HepG2 (cell line): ENCODE measurements at regions not wholly inside any gene's neighbourhood (a gene's known extent, or its start where the extent isn't known, plus 50 kb on each side); places are given as distances from the start of the nearest gene placed in this dataset.

Source experiments
- ATAC-seq: fragments of 200-7000 bp; cut with Tn5 transposase; 3 replicates; pipeline ENCODE4 v1.9.1; 2020; ENCODE audit warnings: mild to moderate bottlenecking, moderate library complexity
- BruUV-seq: library from RNA; stranded (reverse); fragments of 400-500 nt; replicated peaks from 2 replicates; lab custom pipeline; 2021; lab: Mats Ljungman, UMichigan
- CTCF ChIA-PET: fragments of 300-600 bp; formaldehyde crosslinking; extraction: SDS; loops from one replicate; lab custom pipeline; 2021; ENCODE audit warnings: low total read pairs, inconsistent platforms, low intra/inter-chr PET ratio; lab: Yijun Ruan, JAX
- POLR2A ChIA-PET: fragments of 350-600 bp; sonication (Branson Sonifier 250); formaldehyde crosslinking; loops from one replicate; lab custom pipeline; 2020; ENCODE audit warnings: antibody characterized with exemption, inconsistent platforms; lab: Yijun Ruan, JAX
- DNase-seq: peaks from one replicate; pipeline ENCODE4 v3.0.0-alpha.2; 2015; ENCODE audit warnings: low spot score
- FAIRE-seq: peaks from 3 replicates; lab custom pipeline; 2011; peaks lifted over from hg19 to GRCh38; lab: Jason Lieb, UNC
- H2AFZ ChIP-seq: one replicate; pipeline ENCODE4 v1.6.1; 2011; ENCODE audit warnings: low read length, inconsistent platforms
- H3K27ac ChIP-seq: fragments of 300-600 bp; 3 replicates; pipeline ENCODE4 v1.8.0; 2011; ENCODE audit warnings: mixed run types, mild to moderate bottlenecking, mixed read lengths, low read length, inconsistent platforms; ENCODE audit not compliant: insufficient read depth; ENCODE audit errors: extremely low read length
- H3K27me3 ChIP-seq, 2 experiments: fragments of 200-600 bp in 1 of 2; 2 replicates in 1 of 2; 3 replicates in 1 of 2; pipeline versions ENCODE4 v1.6.0 to v1.8.0; 2011; ENCODE audit warnings: low read length in 2 of 2, mild to moderate bottlenecking in 2 of 2, moderate library complexity in 2 of 2, inconsistent platforms in 1 of 2; ENCODE audit not compliant: insufficient read depth in 2 of 2, control insufficient read depth in 1 of 2
- H3K36me3 ChIP-seq, 2 experiments: fragments of 200-600 bp in 1 of 2; replicated peaks in 1 of 2; 2 replicates in 1 of 2; 3 replicates in 1 of 2; pipeline versions ENCODE4 v1.5.1 to v1.8.0; 2011; ENCODE audit warnings: low read length in 2 of 2, inconsistent platforms in 1 of 2; ENCODE audit not compliant: insufficient read depth in 2 of 2, control insufficient read depth in 1 of 2
- H3K4me1 ChIP-seq: 2 replicates; pipeline ENCODE4 v1.5.1; 2012; ENCODE audit warnings: low read length, inconsistent platforms; ENCODE audit not compliant: insufficient read depth
- H3K4me2 ChIP-seq: 2 replicates; pipeline ENCODE4 v1.6.0; 2011; ENCODE audit warnings: low read depth, low read length, inconsistent platforms
- H3K4me3 ChIP-seq, 3 experiments: fragments of 200-600 bp in 1 of 3; sonication (generic), shearing (Covaris generic) in 1 of 3; replicated peaks in 1 of 3; 2 replicates each; pipeline ENCODE4 v1.5.1; 2011 to 2016; ENCODE audit warnings: low read length in 3 of 3, inconsistent platforms in 2 of 3, low read depth in 2 of 3, mild to moderate bottlenecking in 2 of 3, control low read depth in 1 of 3, mixed read lengths in 1 of 3; ENCODE audit not compliant: insufficient read depth in 1 of 3
- H3K79me2 ChIP-seq: one replicate; pipeline ENCODE4 v1.6.1; 2011; ENCODE audit warnings: low read length, inconsistent platforms; ENCODE audit not compliant: insufficient read depth
- H3K9ac ChIP-seq: 2 replicates; pipeline ENCODE4 v1.6.0; 2011; ENCODE audit warnings: mild to moderate bottlenecking, low read depth, low read length, inconsistent platforms; ENCODE audit not compliant: insufficient read depth
- H3K9me3 ChIP-seq: 2 replicates; pipeline ENCODE4 v1.5.1; 2012; ENCODE audit warnings: mild to moderate bottlenecking, low read length
- H4K20me1 ChIP-seq: 2 replicates; pipeline ENCODE4 v1.6.0; 2011; ENCODE audit warnings: inconsistent platforms, mild to moderate bottlenecking, low read length, moderate library complexity; ENCODE audit not compliant: insufficient read depth
- JUNB ChIP-seq: sonication (generic); formaldehyde crosslinking; IDR thresholded peaks from 2 replicates; pipeline ENCODE4 v1.8.0; 2022; ENCODE audit warnings: missing genetic modification reagents, mild to moderate bottlenecking, borderline replicate concordance
- JUND ChIP-seq: sonication (generic); formaldehyde crosslinking; IDR thresholded peaks from 2 replicates; pipeline ENCODE4 v1.8.0; 2022; ENCODE audit warnings: mild to moderate bottlenecking, missing genetic modification reagents
- MAZ ChIP-seq, 2 experiments: sonication (generic) in 1 of 2; formaldehyde crosslinking in 1 of 2; IDR thresholded peaks; 2 replicates each; pipeline versions ENCODE4 v1.5.0 to v1.6.1; 2012 to 2020; ENCODE audit warnings: low read depth in 2 of 2, mild to moderate bottlenecking in 2 of 2, borderline replicate concordance in 1 of 2, improper control_type of control experiment in 1 of 2, low read length in 1 of 2, missing genetic modification reagents in 1 of 2, moderate library complexity in 1 of 2
- PPARG ChIP-seq: conservative IDR thresholded peaks from 2 replicates; pipeline ENCODE4 v1.6.1; 2016; ENCODE audit warnings: missing biosample characterization, missing genetic modification reagents
- RBFOX2 ChIP-seq: fragments of 200-400 bp; formaldehyde crosslinking; IDR thresholded peaks from 2 replicates; pipeline ENCODE4 v1.6.1; 2017; ENCODE audit warnings: low read depth, mild to moderate bottlenecking, low read length
- ZNF484 ChIP-seq: sonication (generic); formaldehyde crosslinking; IDR thresholded peaks from 2 replicates; pipeline ENCODE4 v1.5.1; 2020; ENCODE audit warnings: mild to moderate bottlenecking, low read depth, missing genetic modification reagents, borderline replicate concordance
- WGBS: methylation state at CpG from one replicate; pipeline ENCODE4 v1.1.6; 2017; ENCODE audit warnings: low lambda C conversion rate; 5-methylcytosine and 5-hydroxymethylcytosine counted together
- in situ Hi-C: cut with HindIII; loops from 2 replicates; pipeline ENCODE4 v1.10.0; 2017; ENCODE audit warnings: low pct_unique_long_range_greater_than_20kb; ENCODE audit not compliant: extremely low pct_ligation_motif_present
- intact Hi-C: fragments of 100-400 bp; cut with micrococcal nuclease; formaldehyde crosslinking; loops from one replicate; pipeline ENCODE4 v1.10.0; 2022; ENCODE audit not compliant: unreplicated experiment
- TF ChIP-seq, protein P1 (sequence below): sonication (generic); formaldehyde crosslinking; IDR thresholded peaks from 2 replicates; pipeline ENCODE4 v1.5.0; 2020; ENCODE audit warnings: mild to moderate bottlenecking, missing genetic modification reagents

DNA sequence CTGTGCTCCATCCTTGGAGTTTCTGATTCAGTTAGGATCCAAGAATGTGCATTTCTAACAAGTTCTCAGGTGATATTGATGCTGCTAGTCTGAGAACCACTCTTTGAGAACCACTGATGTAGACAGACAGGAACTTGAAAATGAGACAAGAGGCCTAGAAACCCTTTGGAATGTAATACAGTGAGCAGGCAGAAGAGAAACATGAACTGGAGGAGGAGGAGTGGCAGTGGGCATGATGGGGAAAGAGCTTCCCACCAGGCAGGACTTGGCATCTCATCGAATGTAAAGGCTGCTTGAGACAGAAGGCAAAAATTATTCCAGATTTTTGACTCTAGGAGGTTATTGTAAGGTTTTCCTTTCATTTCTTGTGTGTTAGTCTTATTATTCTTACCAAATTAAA, 295.8 kb upstream of the SGCD start:
- H3K9ac ChIP-seq, result no peak overlapping the region
- H3K27me3 ChIP-seq, result no peaks in the 10 kb centered on the region
- no peak overlapping the region for H3K27ac ChIP-seq
- TF ChIP-seq RBFOX2 (no peak), PPARG (CRISPR knock-in tag) (no peak), JUND (CRISPR knock-in tag) (no peak), MAZ (IDR thresholded peaks at IDR 0.05; ENCODE audit: borderline replicate concordance, low read depth, low read length) (no peak), MAZ (CRISPR knock-in tag; IDR thresholded peaks at IDR 0.05; ENCODE audit: low read depth) (no peak), ZNF484 (CRISPR knock-in tag) (no peak)
- TF ChIP-seq, all 625 proteins: peak for 0
- H3K4me2 ChIP-seq, result no peak overlapping the region
- no peaks in the 10 kb centered on the region for H3K36me3 ChIP-seq
- ChIA-PET CTCF (no interaction called here), POLR2A (no interaction called here)
- in situ Hi-C loops (no loop called here), intact Hi-C loops (no loop called here)
- no peak overlapping the region for H2AFZ ChIP-seq
- no peaks in the 10 kb centered on the region for H3K4me1 ChIP-seq
- no peaks in the 10 kb centered on the region for H3K79me2 ChIP-seq
- H3K4me3 ChIP-seq, result no peak overlapping the region
- no peaks in the 10 kb centered on the region for H3K9me3 ChIP-seq
- BruUV-seq, result no TSS peak
- ATAC-seq (no peak), DNase-seq (no peak), FAIRE-seq (no peak)
- no peaks in the 10 kb centered on the region for H4K20me1 ChIP-seq
- 8% methylated on average over 1 of the region's 1 CpG for WGBS

DNA sequence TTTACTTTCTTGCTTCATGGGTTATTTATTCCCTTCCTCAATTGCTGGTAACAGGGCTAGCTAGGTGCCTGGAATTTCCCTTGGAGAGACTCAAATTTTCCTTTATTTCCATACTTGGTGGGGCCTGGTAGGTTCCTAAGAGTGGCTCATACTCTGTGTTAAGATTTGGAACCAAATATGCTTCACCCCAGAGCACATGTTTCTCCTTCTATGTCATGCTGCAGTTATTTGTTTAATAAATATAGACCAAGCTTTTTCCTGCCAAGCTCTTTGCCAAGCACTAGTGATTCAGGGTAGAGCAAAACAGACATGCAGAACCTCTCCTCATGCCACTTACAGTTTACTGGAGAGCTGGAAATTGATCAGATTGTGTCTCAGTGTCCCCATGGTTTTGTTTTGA, 290.3 kb upstream of the SGCD start:
- ATAC-seq (no peak), DNase-seq (no peak), FAIRE-seq (no peak)
- ChIA-PET CTCF (no interaction called here), POLR2A (no interaction called here)
- no TSS peak for BruUV-seq
- Histone ChIP-seq H3K4me1 (no peaks in the 10 kb centered on the region), H3K36me3 (no peaks in the 10 kb centered on the region), H3K79me2 (no peaks in the 10 kb centered on the region), H3K4me2 (no peak overlapping the region), H3K27ac (no peak overlapping the region), H3K4me3 (no peak overlapping the region), H3K9ac (no peak overlapping the region), H2AFZ (no peak overlapping the region), H3K9me3 (no peaks in the 10 kb centered on the region), H4K20me1 (no peaks in the 10 kb centered on the region), H3K27me3 (no peaks in the 10 kb centered on the region)
- TF ChIP-seq, protein P1, sequence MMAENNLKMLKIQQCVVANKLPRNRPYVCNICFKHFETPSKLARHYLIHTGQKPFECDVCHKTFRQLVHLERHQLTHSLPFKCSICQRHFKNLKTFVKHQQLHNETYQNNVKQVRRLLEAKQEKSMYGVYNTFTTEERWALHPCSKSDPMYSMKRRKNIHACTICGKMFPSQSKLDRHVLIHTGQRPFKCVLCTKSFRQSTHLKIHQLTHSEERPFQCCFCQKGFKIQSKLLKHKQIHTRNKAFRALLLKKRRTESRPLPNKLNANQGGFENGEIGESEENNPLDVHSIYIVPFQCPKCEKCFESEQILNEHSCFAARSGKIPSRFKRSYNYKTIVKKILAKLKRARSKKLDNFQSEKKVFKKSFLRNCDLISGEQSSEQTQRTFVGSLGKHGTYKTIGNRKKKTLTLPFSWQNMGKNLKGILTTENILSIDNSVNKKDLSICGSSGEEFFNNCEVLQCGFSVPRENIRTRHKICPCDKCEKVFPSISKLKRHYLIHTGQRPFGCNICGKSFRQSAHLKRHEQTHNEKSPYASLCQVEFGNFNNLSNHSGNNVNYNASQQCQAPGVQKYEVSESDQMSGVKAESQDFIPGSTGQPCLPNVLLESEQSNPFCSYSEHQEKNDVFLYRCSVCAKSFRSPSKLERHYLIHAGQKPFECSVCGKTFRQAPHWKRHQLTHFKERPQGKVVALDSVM (CRISPR knock-in tag), result no peak
- TF ChIP-seq JUNB (CRISPR knock-in tag), result no peak
- in situ Hi-C loops (no loop called here), intact Hi-C loops (no loop called here)
